ENCODE measurements at regions not wholly inside any gene's neighbourhood (a gene's known extent, or its start where the extent isn't known, plus 50 kb on each side); places are given as distances from the start of the nearest gene placed in this dataset.

- TF ChIP-seq SPI1 (IDR thresholded peaks at IDR 0.05; ENCODE audit: borderline replicate concordance, low read depth, low read length) (no peak), ZBTB11 (CRISPR knock-in tag; IDR thresholded peaks at IDR 0.05) (no peak), NBN (IDR thresholded peaks at IDR 0.05; ENCODE audit: low read depth) (no peak), CTCF (IDR thresholded peaks at IDR 0.05 in 2 of 3, conservative IDR thresholded peaks at IDR 0.05 in 1 of 3; ENCODE audit: insufficient read depth in 2 of 3, low read depth in 1 of 3, low read length in 3 of 3) (no peak), ZNF561 (CRISPR knock-in tag; conservative IDR thresholded peaks at IDR 0.05) (no peak), GTF3C2 (IDR thresholded peaks at IDR 0.05; ENCODE audit: borderline replicate concordance, extremely low read depth, insufficient read length) (no peak), PHB2 (IDR thresholded peaks at IDR 0.05; ENCODE audit: low read depth) (no peak), ZNF23 (CRISPR knock-in tag; IDR thresholded peaks at IDR 0.05) (no peak), SMC3 (conservative IDR thresholded peaks at IDR 0.05; ENCODE audit: insufficient read depth, low read depth, low read length) (no peak), NFYB (IDR thresholded peaks at IDR 0.05; ENCODE audit: extremely low read depth, insufficient read length) (no peak), ZBTB8A (IDR thresholded peaks at IDR 0.05; ENCODE audit: partially characterized antibody) (no peak), NFIC (IDR thresholded peaks at IDR 0.05) (no peak), RAD21 (CRISPR knock-in tag; conservative IDR thresholded peaks at IDR 0.05 in 1 of 2, IDR thresholded peaks at IDR 0.05 in 1 of 2) (no peak), ZNF140 (CRISPR knock-in tag; IDR thresholded peaks at IDR 0.05) (no peak)
Measured at GRCh38 chr7:115216652-115217051, 294.8 kb downstream of the MDFIC start.
